Epithelial cell of esophagus (primary cell): ENCODE measurements at regions not wholly inside any gene's neighbourhood (a gene's known extent, or its start where the extent isn't known, plus 50 kb on each side); places are given as distances from the start of the nearest gene placed in this dataset.
"Not testable (repeated sequence)": the region's sequence is repeated elsewhere in the genome, so short reads cannot be mapped to it uniquely, and the experiment has no call there.

Experiments
- DNase-seq: peaks from one replicate; pipeline ENCODE4 v3.0.0; 2010; ENCODE audit warnings: low read depth
- H3K4me3 ChIP-seq: 2 replicates; pipeline ENCODE4 v1.5.1; 2011; ENCODE audit warnings: mild to moderate bottlenecking, low read length, control low read depth
- CTCF ChIP-seq: IDR thresholded peaks from 2 replicates; pipeline ENCODE4 v1.5.1; 2011; ENCODE audit warnings: low read depth, mild to moderate bottlenecking, low read length, control low read depth, inconsistent platforms; ENCODE audit not compliant: insufficient read depth; ENCODE audit errors: missing control alignments

GRCh38 chr5:93219641-93220145, 361.3 kb downstream of the NR2F1-AS1 start:
- DNase-seq: no peak
- H3K4me3 ChIP-seq: no peak overlapping the region
- no peak for TF ChIP-seq CTCF

- H3K4me3 ChIP-seq, DNase-seq: not testable (repeated sequence)
Observed at GRCh38 chr5:93213111-93213794, 367.8 kb downstream of the NR2F1-AS1 start.

GRCh38 chr5:93209476-93209875, 371.5 kb downstream of the NR2F1-AS1 start:
- no peak overlapping the region for H3K4me3 ChIP-seq
- TF ChIP-seq CTCF: no peak
- DNase-seq: no peak

GRCh38 chr5:93208141-93208751, 372.8 kb downstream of the NR2F1-AS1 start:
- no peak for DNase-seq
- TF ChIP-seq CTCF: no peak
- H3K4me3 ChIP-seq: no peak overlapping the region

- no peak for TF ChIP-seq CTCF
- no peak overlapping the region for H3K4me3 ChIP-seq
Observed at GRCh38 chr5:93206203-93206602, 374.8 kb downstream of the NR2F1-AS1 start.

GRCh38 chr5:93201061-93201460, 380.0 kb downstream of the NR2F1-AS1 start:
- H3K4me3 ChIP-seq: no peak overlapping the region
- no peak for DNase-seq
- TF ChIP-seq CTCF: no peak

More at GRCh38 chr5:93206203-93206602, 374.8 kb downstream of the NR2F1-AS1 start:
- no peak for DNase-seq

GRCh38 chr5:93196986-93197385, 384.0 kb downstream of the NR2F1-AS1 start:
- TF ChIP-seq CTCF: no peak
- DNase-seq: no peak

More at GRCh38 chr5:93196986-93197385, 384.0 kb downstream of the NR2F1-AS1 start:
- no peak overlapping the region for H3K4me3 ChIP-seq
